PC-9 (cell line): ENCODE measurements at regions not wholly inside any gene's neighbourhood (a gene's known extent, or its start where the extent isn't known, plus 50 kb on each side); places are given as distances from the start of the nearest gene placed in this dataset.

Source experiments
- CTCF ChIP-seq: fragments of 200-600 bp; sonication (generic); conservative IDR thresholded peaks from 2 replicates; pipeline ENCODE4 v1.6.1; 2017; ENCODE audit warnings: mixed run types, antibody characterized with exemption, mild to moderate bottlenecking, moderate library complexity
- EZH2 ChIP-seq: fragments of 200-600 bp; sonication (generic); IDR thresholded peaks from 2 replicates; pipeline ENCODE4 v1.8.0; 2017; ENCODE audit warnings: antibody characterized with exemption, low read depth

GRCh38 chr5:38638656-38639055, 82.2 kb upstream of the LIFR start:
- TF ChIP-seq CTCF (no peak), EZH2 (no peak)
